ENCODE measurements at regions not wholly inside any gene's neighbourhood (a gene's known extent, or its start where the extent isn't known, plus 50 kb on each side); places are given as distances from the start of the nearest gene placed in this dataset.

GRCh38 chr5:136886608-136887007 lies 521.3 kb upstream of the TRPC7 start:
- no peaks in the 10 kb centered on the region for H3K4me1 Mint-ChIP-seq (ENCODE audit: unreplicated experiment)
- H3K4me3 Mint-ChIP-seq (ENCODE audit: unreplicated experiment) = no peak overlapping the region
- H3K27ac Mint-ChIP-seq (ENCODE audit: unreplicated experiment) = no peak overlapping the region
- TF ChIP-seq, protein P1, sequence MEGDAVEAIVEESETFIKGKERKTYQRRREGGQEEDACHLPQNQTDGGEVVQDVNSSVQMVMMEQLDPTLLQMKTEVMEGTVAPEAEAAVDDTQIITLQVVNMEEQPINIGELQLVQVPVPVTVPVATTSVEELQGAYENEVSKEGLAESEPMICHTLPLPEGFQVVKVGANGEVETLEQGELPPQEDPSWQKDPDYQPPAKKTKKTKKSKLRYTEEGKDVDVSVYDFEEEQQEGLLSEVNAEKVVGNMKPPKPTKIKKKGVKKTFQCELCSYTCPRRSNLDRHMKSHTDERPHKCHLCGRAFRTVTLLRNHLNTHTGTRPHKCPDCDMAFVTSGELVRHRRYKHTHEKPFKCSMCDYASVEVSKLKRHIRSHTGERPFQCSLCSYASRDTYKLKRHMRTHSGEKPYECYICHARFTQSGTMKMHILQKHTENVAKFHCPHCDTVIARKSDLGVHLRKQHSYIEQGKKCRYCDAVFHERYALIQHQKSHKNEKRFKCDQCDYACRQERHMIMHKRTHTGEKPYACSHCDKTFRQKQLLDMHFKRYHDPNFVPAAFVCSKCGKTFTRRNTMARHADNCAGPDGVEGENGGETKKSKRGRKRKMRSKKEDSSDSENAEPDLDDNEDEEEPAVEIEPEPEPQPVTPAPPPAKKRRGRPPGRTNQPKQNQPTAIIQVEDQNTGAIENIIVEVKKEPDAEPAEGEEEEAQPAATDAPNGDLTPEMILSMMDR (IDR thresholded peaks at IDR 0.05) = no peak
- no peaks in the 10 kb centered on the region for H3K36me3 Mint-ChIP-seq (ENCODE audit: unreplicated experiment)
- no peaks in the 10 kb centered on the region for H3K9me3 Mint-ChIP-seq (ENCODE audit: unreplicated experiment)
- peaks cover 39% of the 10 kb centered on the region for H3K27me3 Mint-ChIP-seq (ENCODE audit: unreplicated experiment)
- no peak for DNase-seq (ENCODE audit: extremely low spot score, unreplicated experiment)

GRCh38 chr5:136864960-136865359 lies 499.6 kb upstream of the TRPC7 start:
- H3K9me3 Mint-ChIP-seq (ENCODE audit: unreplicated experiment) = no peaks in the 10 kb centered on the region
- H3K4me1 Mint-ChIP-seq (ENCODE audit: unreplicated experiment) = no peaks in the 10 kb centered on the region

GRCh38 chr5:136856648-136857047 lies 491.3 kb upstream of the TRPC7 start:
- Mint-ChIP-seq H3K4me1 (ENCODE audit: unreplicated experiment) (no peaks in the 10 kb centered on the region), H3K4me3 (ENCODE audit: unreplicated experiment) (no peak overlapping the region), H3K9me3 (ENCODE audit: unreplicated experiment) (no peaks in the 10 kb centered on the region), H3K27ac (ENCODE audit: unreplicated experiment) (no peak overlapping the region), H3K27me3 (ENCODE audit: unreplicated experiment) (peaks cover 12% of the 10 kb centered on the region), H3K36me3 (ENCODE audit: unreplicated experiment) (no peaks in the 10 kb centered on the region)
- no peak for DNase-seq (ENCODE audit: extremely low spot score, unreplicated experiment)
- TF ChIP-seq, protein P1 (IDR thresholded peaks at IDR 0.05) = no peak

More at GRCh38 chr5:136864960-136865359, 499.6 kb upstream of the TRPC7 start:
- no peak overlapping the region for H3K27ac Mint-ChIP-seq (ENCODE audit: unreplicated experiment)
- TF ChIP-seq, protein P1 (IDR thresholded peaks at IDR 0.05) = no peak
- H3K4me3 Mint-ChIP-seq (ENCODE audit: unreplicated experiment) = no peak overlapping the region
- no peaks in the 10 kb centered on the region for H3K36me3 Mint-ChIP-seq (ENCODE audit: unreplicated experiment)
- peaks cover 23% of the 10 kb centered on the region for H3K27me3 Mint-ChIP-seq (ENCODE audit: unreplicated experiment)
- no peak for DNase-seq (ENCODE audit: extremely low spot score, unreplicated experiment)

DNA sequence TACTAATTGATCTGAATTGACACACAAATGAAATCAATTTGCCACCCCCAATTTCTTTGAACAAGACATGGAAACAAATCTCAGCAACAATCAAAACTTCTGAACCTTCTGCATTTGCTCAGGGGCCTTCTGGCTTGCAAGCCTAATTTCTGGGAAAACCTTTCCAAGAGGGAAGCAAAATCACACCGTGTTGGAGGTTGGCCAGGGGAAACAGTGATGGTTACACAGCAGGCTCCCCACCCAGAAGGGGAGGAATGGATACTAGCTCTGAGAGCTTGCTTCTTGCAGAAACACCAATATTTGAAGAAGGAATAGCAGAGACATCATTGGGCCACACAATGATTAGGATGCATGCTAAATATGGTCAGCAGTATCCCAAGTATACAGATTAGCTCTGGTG lies 488.6 kb upstream of the TRPC7 start:
- no peak for DNase-seq (ENCODE audit: extremely low spot score, unreplicated experiment)
- peaks cover under 1% of the 10 kb centered on the region for H3K27me3 Mint-ChIP-seq (ENCODE audit: unreplicated experiment)
- H3K9me3 Mint-ChIP-seq (ENCODE audit: unreplicated experiment) = peaks cover 11% of the 10 kb centered on the region
- H3K4me1 Mint-ChIP-seq (ENCODE audit: unreplicated experiment) = no peaks in the 10 kb centered on the region
- TF ChIP-seq, protein P1 (IDR thresholded peaks at IDR 0.05) = no peak
- H3K4me3 Mint-ChIP-seq (ENCODE audit: unreplicated experiment) = no peak overlapping the region
- H3K36me3 Mint-ChIP-seq (ENCODE audit: unreplicated experiment) = no peaks in the 10 kb centered on the region
- H3K27ac Mint-ChIP-seq (ENCODE audit: unreplicated experiment) = no peak overlapping the region

GRCh38 chr5:136840601-136841000 lies 475.3 kb upstream of the TRPC7 start:
- no peaks in the 10 kb centered on the region for H3K9me3 Mint-ChIP-seq (ENCODE audit: unreplicated experiment)

More at GRCh38 chr5:136840601-136841000, 475.3 kb upstream of the TRPC7 start:
- H3K4me3 Mint-ChIP-seq (ENCODE audit: unreplicated experiment) = no peak overlapping the region
- H3K27me3 Mint-ChIP-seq (ENCODE audit: unreplicated experiment) = peaks cover 22% of the 10 kb centered on the region
- H3K36me3 Mint-ChIP-seq (ENCODE audit: unreplicated experiment) = no peaks in the 10 kb centered on the region
- TF ChIP-seq, protein P1 (IDR thresholded peaks at IDR 0.05) = no peak
- no peak for DNase-seq (ENCODE audit: extremely low spot score, unreplicated experiment)
- H3K27ac Mint-ChIP-seq (ENCODE audit: unreplicated experiment) = no peak overlapping the region
- no peaks in the 10 kb centered on the region for H3K4me1 Mint-ChIP-seq (ENCODE audit: unreplicated experiment)

Measured in osteocyte (in vitro differentiated cells).